Fibroblast of lung (primary cell): ENCODE measurements at regions not wholly inside any gene's neighbourhood (a gene's known extent, or its start where the extent isn't known, plus 50 kb on each side); places are given as distances from the start of the nearest gene placed in this dataset.

Source experiments
- DNase-seq, 2 donors: peaks; one replicate each; pipeline versions ENCODE4 v3.0.0 to v3.0.0-alpha.2; 2010; ENCODE audit warnings: low read depth in 2 of 2
- H2AFZ ChIP-seq: 2 replicates; pipeline ENCODE4 v1.5.1; 2012; ENCODE audit warnings: low read length, control low read depth, inconsistent platforms
- H3K27ac ChIP-seq: 2 replicates; pipeline ENCODE4 v1.5.1; 2011; ENCODE audit warnings: low read length, control low read depth; ENCODE audit not compliant: insufficient read depth
- H3K27me3 ChIP-seq: 2 replicates; pipeline ENCODE4 v1.5.1; 2011; ENCODE audit warnings: mild to moderate bottlenecking, low read length; ENCODE audit not compliant: control insufficient read depth, insufficient read depth
- H3K36me3 ChIP-seq: 2 replicates; pipeline ENCODE4 v1.5.1; 2011; ENCODE audit warnings: low read length; ENCODE audit not compliant: control insufficient read depth, insufficient read depth
- H3K4me1 ChIP-seq: 2 replicates; pipeline ENCODE4 v1.5.1; 2011; ENCODE audit warnings: low read length; ENCODE audit not compliant: control insufficient read depth, insufficient read depth; ENCODE audit errors: extremely low read depth
- H3K4me2 ChIP-seq: 2 replicates; pipeline ENCODE4 v1.5.1; 2011; ENCODE audit warnings: low read length, control low read depth; ENCODE audit not compliant: insufficient read depth; ENCODE audit errors: extremely low read depth
- H3K4me3 ChIP-seq, 4 experiments: fragments of 200-600 bp in 1 of 4; sonication (generic) in 1 of 4; replicated peaks in 1 of 4; 2 replicates each; pipeline ENCODE4 v1.5.1; 2011 to 2016; ENCODE audit warnings: low read length in 4 of 4, low read depth in 3 of 4, mild to moderate bottlenecking in 3 of 4, control low read depth in 2 of 4, inconsistent platforms in 1 of 4, mixed read lengths in 1 of 4; ENCODE audit not compliant: insufficient read depth in 1 of 4; ENCODE audit errors: control extremely low read depth in 1 of 4
- H3K79me2 ChIP-seq: 2 replicates; pipeline ENCODE4 v1.5.1; 2012; ENCODE audit warnings: mild to moderate bottlenecking, low read length, inconsistent platforms; ENCODE audit not compliant: control insufficient read depth, insufficient read depth
- H3K9ac ChIP-seq: 2 replicates; pipeline ENCODE4 v1.5.1; 2011; ENCODE audit warnings: mild to moderate bottlenecking, low read length, control low read depth; ENCODE audit not compliant: insufficient read depth
- H3K9me3 ChIP-seq: 2 replicates; pipeline ENCODE4 v1.5.1; 2012; ENCODE audit warnings: low read depth, low read length; ENCODE audit not compliant: control insufficient read depth, insufficient read depth
- H4K20me1 ChIP-seq: 2 replicates; pipeline ENCODE4 v1.5.1; 2011; ENCODE audit warnings: low read length; ENCODE audit not compliant: control insufficient read depth, insufficient read depth; ENCODE audit errors: extremely low read depth
- EZH2 ChIP-seq: IDR thresholded peaks from 2 replicates; pipeline ENCODE4 v1.5.1; 2012; ENCODE audit warnings: low read length, control low read depth, mild to moderate bottlenecking; ENCODE audit errors: missing control alignments
- TF ChIP-seq, protein P1 (sequence below), 2 donors: IDR thresholded peaks in 1 of 2; conservative IDR thresholded peaks in 1 of 2; 1 replicate in 1 of 2; 2 replicates in 1 of 2; pipeline ENCODE4 v1.5.1; 2011 to 2012; ENCODE audit warnings: low read length in 2 of 2, control low read depth in 1 of 2, inconsistent platforms in 1 of 2, low read depth in 1 of 2, mild to moderate bottlenecking in 1 of 2

DNA sequence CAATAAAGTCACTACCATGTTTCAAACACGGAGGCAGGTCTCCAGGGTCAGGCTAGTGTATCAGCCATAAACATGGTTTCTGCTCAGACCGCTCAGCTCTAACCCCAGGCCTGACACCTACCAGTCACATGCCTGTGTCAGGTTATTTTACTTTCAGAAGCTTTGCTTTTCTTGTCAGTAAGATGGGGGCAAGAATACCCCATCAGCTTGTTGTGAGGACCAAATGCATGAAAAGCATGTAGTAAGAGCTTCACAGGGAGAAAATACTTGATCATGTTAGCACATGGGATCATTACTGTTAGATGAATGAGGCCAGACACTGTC is 65.2 kb upstream of the PIM1 start:
- H2AFZ ChIP-seq = no peak overlapping the region
- no peaks in the 10 kb centered on the region for H3K36me3 ChIP-seq
- no peak overlapping the region for H3K4me2 ChIP-seq
- H3K9ac ChIP-seq = no peak overlapping the region
- TF ChIP-seq, protein P1, sequence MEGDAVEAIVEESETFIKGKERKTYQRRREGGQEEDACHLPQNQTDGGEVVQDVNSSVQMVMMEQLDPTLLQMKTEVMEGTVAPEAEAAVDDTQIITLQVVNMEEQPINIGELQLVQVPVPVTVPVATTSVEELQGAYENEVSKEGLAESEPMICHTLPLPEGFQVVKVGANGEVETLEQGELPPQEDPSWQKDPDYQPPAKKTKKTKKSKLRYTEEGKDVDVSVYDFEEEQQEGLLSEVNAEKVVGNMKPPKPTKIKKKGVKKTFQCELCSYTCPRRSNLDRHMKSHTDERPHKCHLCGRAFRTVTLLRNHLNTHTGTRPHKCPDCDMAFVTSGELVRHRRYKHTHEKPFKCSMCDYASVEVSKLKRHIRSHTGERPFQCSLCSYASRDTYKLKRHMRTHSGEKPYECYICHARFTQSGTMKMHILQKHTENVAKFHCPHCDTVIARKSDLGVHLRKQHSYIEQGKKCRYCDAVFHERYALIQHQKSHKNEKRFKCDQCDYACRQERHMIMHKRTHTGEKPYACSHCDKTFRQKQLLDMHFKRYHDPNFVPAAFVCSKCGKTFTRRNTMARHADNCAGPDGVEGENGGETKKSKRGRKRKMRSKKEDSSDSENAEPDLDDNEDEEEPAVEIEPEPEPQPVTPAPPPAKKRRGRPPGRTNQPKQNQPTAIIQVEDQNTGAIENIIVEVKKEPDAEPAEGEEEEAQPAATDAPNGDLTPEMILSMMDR (conservative IDR thresholded peaks at IDR 0.05 in 1 of 2, IDR thresholded peaks at IDR 0.05 in 1 of 2; ENCODE audit: low read depth in 1 of 2, low read length in 2 of 2) = no peak
- H3K27ac ChIP-seq = no peak overlapping the region
- no peaks in the 10 kb centered on the region for H4K20me1 ChIP-seq
- H3K9me3 ChIP-seq = no peaks in the 10 kb centered on the region
- H3K79me2 ChIP-seq = no peaks in the 10 kb centered on the region
- no peak for DNase-seq
- H3K4me1 ChIP-seq = peaks cover 14% of the 10 kb centered on the region
- H3K27me3 ChIP-seq = no peaks in the 10 kb centered on the region
- no peak overlapping the region for H3K4me3 ChIP-seq

DNA sequence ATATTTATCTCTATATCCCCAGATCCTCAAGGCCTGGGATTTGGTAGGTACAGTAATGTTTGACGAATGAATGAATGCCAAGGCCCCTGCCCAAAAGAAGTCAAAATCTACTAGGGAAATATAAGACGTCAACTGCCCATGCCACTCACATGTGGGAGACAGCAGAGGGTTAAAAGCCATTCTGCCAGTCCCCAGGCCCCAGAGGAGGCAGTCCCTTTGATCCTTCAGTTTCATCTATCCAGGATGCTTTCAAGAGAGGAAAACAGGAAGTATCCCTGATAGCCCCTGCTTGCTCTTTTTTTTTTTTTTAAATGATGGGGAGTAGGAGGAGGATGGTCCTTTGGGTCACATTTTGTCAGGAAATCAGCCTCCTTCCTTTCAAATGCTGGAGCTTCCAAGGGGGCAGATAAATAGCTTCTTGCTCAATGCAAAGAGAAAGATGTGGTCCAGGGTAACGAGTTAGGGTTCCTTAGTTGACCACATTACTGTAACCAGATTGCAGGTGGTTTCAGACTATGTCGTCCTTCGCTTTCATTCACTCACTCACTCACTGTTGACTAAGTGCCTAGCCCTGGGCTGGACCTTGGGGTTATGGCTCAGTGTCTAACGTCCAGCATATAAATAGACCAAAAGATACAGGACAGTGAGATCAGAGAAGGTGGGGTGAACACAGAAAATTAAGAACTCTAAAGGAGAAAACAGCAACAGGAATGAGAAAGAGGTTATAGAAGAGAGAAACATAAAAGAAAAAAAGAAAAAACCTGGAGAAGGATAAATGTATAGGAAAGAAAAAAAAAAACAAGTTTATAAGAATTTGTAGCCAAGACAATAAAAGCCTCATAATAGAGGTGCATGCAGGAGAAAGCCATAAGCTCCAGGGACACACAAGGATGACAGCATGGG is 64.6 kb upstream of the PIM1 start:
- no peak overlapping the region for H3K4me3 ChIP-seq
- H3K4me1 ChIP-seq = peaks cover 14% of the 10 kb centered on the region
- no peak overlapping the region for H3K9ac ChIP-seq
- no peak for DNase-seq
- H3K27me3 ChIP-seq = no peaks in the 10 kb centered on the region
- no peaks in the 10 kb centered on the region for H3K36me3 ChIP-seq
- H4K20me1 ChIP-seq = no peaks in the 10 kb centered on the region
- TF ChIP-seq EZH2 = no peak
- TF ChIP-seq, protein P1 (conservative IDR thresholded peaks at IDR 0.05 in 1 of 2, IDR thresholded peaks at IDR 0.05 in 1 of 2; ENCODE audit: low read depth in 1 of 2, low read length in 2 of 2) = no peak
- no peaks in the 10 kb centered on the region for H3K9me3 ChIP-seq
- no peak overlapping the region for H3K4me2 ChIP-seq
- no peak overlapping the region for H3K27ac ChIP-seq
- H3K79me2 ChIP-seq = no peaks in the 10 kb centered on the region
- H2AFZ ChIP-seq = no peak overlapping the region

DNA sequence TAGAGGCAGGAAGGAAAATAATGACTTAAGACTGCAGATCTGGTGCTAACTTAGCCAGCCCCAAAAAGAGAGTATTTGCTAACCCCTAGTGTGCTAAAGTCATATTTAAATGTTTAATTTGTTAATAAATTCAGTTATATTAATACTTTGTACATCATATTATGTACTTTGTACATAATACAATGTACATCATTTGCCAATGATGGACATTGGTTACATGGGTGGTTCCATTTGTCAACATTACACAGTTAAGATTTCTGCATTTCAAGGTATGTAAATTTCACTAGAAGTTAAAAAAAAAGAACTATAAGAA is 63.9 kb upstream of the PIM1 start:
- Histone ChIP-seq H3K4me1 (peaks cover 14% of the 10 kb centered on the region), H2AFZ (no peak overlapping the region), H3K79me2 (no peaks in the 10 kb centered on the region), H3K27ac (no peak overlapping the region), H4K20me1 (no peaks in the 10 kb centered on the region), H3K9ac (no peak overlapping the region), H3K27me3 (no peaks in the 10 kb centered on the region), H3K4me3 (no peak overlapping the region), H3K4me2 (no peak overlapping the region), H3K36me3 (no peaks in the 10 kb centered on the region), H3K9me3 (no peaks in the 10 kb centered on the region)
- no peak for DNase-seq
- no peak for TF ChIP-seq EZH2
- TF ChIP-seq, protein P1 (conservative IDR thresholded peaks at IDR 0.05 in 1 of 2, IDR thresholded peaks at IDR 0.05 in 1 of 2; ENCODE audit: low read depth in 1 of 2, low read length in 2 of 2) = no peak
